Erythroblast (primary cell): ENCODE measurements at regions not wholly inside any gene's neighbourhood (a gene's known extent, or its start where the extent isn't known, plus 50 kb on each side); places are given as distances from the start of the nearest gene placed in this dataset.

ENCODE experiments used
- DNase-seq, 2 experiments: peaks; one replicate each; lab custom pipeline; 2025; lab: John Stamatoyannopoulos, UW
- GATA1 ChIP-seq: IDR thresholded peaks from 2 replicates; pipeline ENCODE4 v1.6.1; 2011; ENCODE audit warnings: low read depth, mild to moderate bottlenecking, control low read depth, low read length, moderate library complexity
- POLR2A ChIP-seq: IDR thresholded peaks from 2 replicates; pipeline ENCODE4 v1.6.1; 2011; ENCODE audit warnings: mild to moderate bottlenecking, low read length

- DNase-seq: no peak
- TF ChIP-seq GATA1: no peak
- TF ChIP-seq POLR2A: no peak
Measured at GRCh38 chr16:86121374-86122010, 222.5 kb downstream of the IRF8 start.

- DNase-seq: no peak
- no peak for TF ChIP-seq GATA1
- no peak for TF ChIP-seq POLR2A
Measured at GRCh38 chr16:86122681-86123342, 223.8 kb downstream of the IRF8 start.

GRCh38 chr16:86124321-86124720 lies 225.4 kb downstream of the IRF8 start:
- TF ChIP-seq POLR2A (no peak), GATA1 (no peak)
- DNase-seq: no peak

- DNase-seq: no peak
- TF ChIP-seq GATA1 (no peak), POLR2A (no peak)
Measured at GRCh38 chr16:86126891-86127290, 227.9 kb downstream of the IRF8 start.

- no peak for DNase-seq
- TF ChIP-seq GATA1 (no peak), POLR2A (no peak)
Measured at GRCh38 chr16:86127366-86127765, 228.4 kb downstream of the IRF8 start.

- TF ChIP-seq GATA1: no peak
- no peak for TF ChIP-seq POLR2A
Measured at GRCh38 chr16:86128246-86128645, 229.3 kb downstream of the IRF8 start.

GRCh38 chr16:86129541-86129940 lies 230.6 kb downstream of the IRF8 start:
- no peak for DNase-seq
- TF ChIP-seq GATA1 (no peak), POLR2A (no peak)

More at GRCh38 chr16:86128246-86128645, 229.3 kb downstream of the IRF8 start:
- no peak for DNase-seq

- TF ChIP-seq GATA1 (no peak), POLR2A (no peak)
- DNase-seq: no peak
Measured at GRCh38 chr16:86133377-86133776, 234.4 kb downstream of the IRF8 start.

GRCh38 chr16:86133847-86134375 lies 234.9 kb downstream of the IRF8 start:
- DNase-seq: no peak
- TF ChIP-seq POLR2A (no peak), GATA1 (no peak)

GRCh38 chr16:86134802-86135461 lies 236.0 kb downstream of the IRF8 start:
- no peak for DNase-seq

GRCh38 chr16:86137359-86137758 lies 238.4 kb downstream of the IRF8 start:
- TF ChIP-seq GATA1 (no peak), POLR2A (no peak)
- DNase-seq: no peak

More at GRCh38 chr16:86134802-86135461, 236.0 kb downstream of the IRF8 start:
- TF ChIP-seq GATA1 (no peak), POLR2A (no peak)

GRCh38 chr16:86138121-86139085 lies 239.4 kb downstream of the IRF8 start:
- TF ChIP-seq POLR2A (no peak), GATA1 (no peak)
- no peak for DNase-seq

GRCh38 chr16:86142801-86143236 lies 243.9 kb downstream of the IRF8 start:
- TF ChIP-seq POLR2A: no peak
- DNase-seq: no peak

- no peak for TF ChIP-seq POLR2A
- no peak for TF ChIP-seq GATA1
- no peak for DNase-seq
Measured at GRCh38 chr16:86143666-86144065, 244.7 kb downstream of the IRF8 start.
